Fibroblast of skin of left quadriceps (primary cell): ENCODE measurements at regions not wholly inside any gene's neighbourhood (a gene's known extent, or its start where the extent isn't known, plus 50 kb on each side); places are given as distances from the start of the nearest gene placed in this dataset.
A peak's percentile ranks its signal among the peaks of the same experiment; 100 is the strongest.
"Not testable (repeated sequence)": the region's sequence is repeated elsewhere in the genome, so short reads cannot be mapped to it uniquely, and the experiment has no call there.

Experiments used
- DNase-seq, 2 experiments: peaks; one replicate each; pipeline ENCODE4 v3.0.0-alpha.2; 2013; ENCODE audit warnings: low read depth in 2 of 2

GRCh38 chr4:164579270-164579942, 174.5 kb upstream of the SMIM31 start:
- DNase-seq: no peak

- DNase-seq: no peak
These were observed 162.3 kb upstream of the SMIM31 start for GRCh38 chr4:164591666-164592065.

GRCh38 chr4:164595751-164596150, 158.2 kb upstream of the SMIM31 start:
- DNase-seq: no peak

- DNase-seq: no peak
These were observed 157.5 kb upstream of the SMIM31 start for GRCh38 chr4:164596318-164596878.

- no peak for DNase-seq
These were observed 157.0 kb upstream of the SMIM31 start for GRCh38 chr4:164596927-164597326.

- DNase-seq: no peak
These were observed 152.3 kb upstream of the SMIM31 start for GRCh38 chr4:164601653-164602052.

GRCh38 chr4:164605791-164606190, 148.1 kb upstream of the SMIM31 start:
- not testable (repeated sequence) for DNase-seq

- DNase-seq: no peak
These were observed 147.5 kb upstream of the SMIM31 start for GRCh38 chr4:164606478-164606877.

- no peak for DNase-seq
These were observed 140.7 kb upstream of the SMIM31 start for GRCh38 chr4:164613256-164613655.

- no peak for DNase-seq
These were observed 140.1 kb upstream of the SMIM31 start for GRCh38 chr4:164613792-164614191.

GRCh38 chr4:164614329-164614728, 139.6 kb upstream of the SMIM31 start:
- no peak for DNase-seq

GRCh38 chr4:164614999-164615398, 138.9 kb upstream of the SMIM31 start:
- no peak for DNase-seq

- DNase-seq: no peak
These were observed 138.0 kb upstream of the SMIM31 start for GRCh38 chr4:164615964-164616363.

GRCh38 chr4:164616961-164617360, 137.0 kb upstream of the SMIM31 start:
- DNase-seq: no peak

GRCh38 chr4:164617426-164617825, 136.5 kb upstream of the SMIM31 start:
- DNase-seq: no peak

GRCh38 chr4:164617911-164618310, 136.0 kb upstream of the SMIM31 start:
- no peak for DNase-seq

GRCh38 chr4:164621886-164622521, 131.9 kb upstream of the SMIM31 start:
- DNase-seq: no peak

GRCh38 chr4:164623099-164623498, 130.8 kb upstream of the SMIM31 start:
- no peak for DNase-seq

- DNase-seq: no peak
These were observed 114.9 kb upstream of the SMIM31 start for GRCh38 chr4:164639001-164639400.

- DNase-seq: peak; percentile 1 to 4
These were observed 105.6 kb upstream of the SMIM31 start for GRCh38 chr4:164648151-164648848.

GRCh38 chr4:164648849-164649212, 105.1 kb upstream of the SMIM31 start:
- DNase-seq: no peak

GRCh38 chr4:164659765-164660164, 94.2 kb upstream of the SMIM31 start:
- no peak for DNase-seq

- not testable (repeated sequence) for DNase-seq
These were observed 77.8 kb upstream of the SMIM31 start for GRCh38 chr4:164676152-164676551.
